Adrenal gland (tissue), 5 donors: ENCODE measurements at regions not wholly inside any gene's neighbourhood (a gene's known extent, or its start where the extent isn't known, plus 50 kb on each side); places are given as distances from the start of the nearest gene placed in this dataset.

Experiments
- POLR2A ChIP-seq, 2 donors: fragments of 450-650 bp; IDR thresholded peaks; one replicate each; pipeline ENCODE4 v1.6.1; 2017; ENCODE audit warnings: antibody characterized with exemption in 2 of 2, mild to moderate bottlenecking in 2 of 2, moderate library complexity in 1 of 2
- TF ChIP-seq, protein P1 (sequence below), 6 experiments: fragments of 450-650 bp in 4 of 6; fragments of 200-600 bp in 2 of 6; sonication (generic) in 1 of 6; IDR thresholded peaks; 1 replicate in 5 of 6; 2 replicates in 1 of 6; pipeline versions ENCODE4 v1.5.1 to v1.8.0; 2016 to 2021; ENCODE audit warnings: antibody characterized with exemption in 6 of 6, mild to moderate bottlenecking in 2 of 6, moderate library complexity in 1 of 6
- donor health status: DM: no; HTN: no; CAD: no.

DNA sequence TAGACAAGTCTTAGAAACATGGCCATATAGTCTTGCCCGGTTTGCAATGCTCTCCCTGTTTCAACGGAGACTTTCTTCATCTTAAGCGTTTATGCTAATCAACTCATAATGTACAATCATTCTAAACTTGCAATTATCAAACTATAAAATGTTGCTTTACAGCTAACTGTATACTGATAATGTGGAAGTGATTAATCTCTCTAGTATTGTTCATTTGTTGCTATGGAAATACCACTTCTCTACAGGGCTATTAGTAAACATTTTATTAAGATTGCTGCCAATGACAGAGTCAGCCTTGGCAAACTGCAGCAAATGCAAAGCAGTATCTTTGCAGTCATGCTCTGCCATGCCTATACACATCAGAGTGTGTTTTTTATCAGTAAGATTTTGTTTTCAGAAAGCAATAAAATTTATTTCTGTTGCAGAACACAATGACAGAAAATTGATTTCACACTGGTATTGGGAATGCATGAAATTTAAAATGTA is 1201.8 kb upstream of the CDH2 start:
- TF ChIP-seq POLR2A (IDR thresholded peaks at IDR 0.05): no peak
- TF ChIP-seq, protein P1, sequence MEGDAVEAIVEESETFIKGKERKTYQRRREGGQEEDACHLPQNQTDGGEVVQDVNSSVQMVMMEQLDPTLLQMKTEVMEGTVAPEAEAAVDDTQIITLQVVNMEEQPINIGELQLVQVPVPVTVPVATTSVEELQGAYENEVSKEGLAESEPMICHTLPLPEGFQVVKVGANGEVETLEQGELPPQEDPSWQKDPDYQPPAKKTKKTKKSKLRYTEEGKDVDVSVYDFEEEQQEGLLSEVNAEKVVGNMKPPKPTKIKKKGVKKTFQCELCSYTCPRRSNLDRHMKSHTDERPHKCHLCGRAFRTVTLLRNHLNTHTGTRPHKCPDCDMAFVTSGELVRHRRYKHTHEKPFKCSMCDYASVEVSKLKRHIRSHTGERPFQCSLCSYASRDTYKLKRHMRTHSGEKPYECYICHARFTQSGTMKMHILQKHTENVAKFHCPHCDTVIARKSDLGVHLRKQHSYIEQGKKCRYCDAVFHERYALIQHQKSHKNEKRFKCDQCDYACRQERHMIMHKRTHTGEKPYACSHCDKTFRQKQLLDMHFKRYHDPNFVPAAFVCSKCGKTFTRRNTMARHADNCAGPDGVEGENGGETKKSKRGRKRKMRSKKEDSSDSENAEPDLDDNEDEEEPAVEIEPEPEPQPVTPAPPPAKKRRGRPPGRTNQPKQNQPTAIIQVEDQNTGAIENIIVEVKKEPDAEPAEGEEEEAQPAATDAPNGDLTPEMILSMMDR (IDR thresholded peaks at IDR 0.05): no peak
